DND-41 (cell line): ENCODE measurements at regions not wholly inside any gene's neighbourhood (a gene's known extent, or its start where the extent isn't known, plus 50 kb on each side); places are given as distances from the start of the nearest gene placed in this dataset.
"Not testable (repeated sequence)": the region's sequence is repeated elsewhere in the genome, so short reads cannot be mapped to it uniquely, and the experiment has no call there.

ENCODE experiments used
- ATAC-seq: fragments of 200-7000 bp; cut with Tn5 transposase; 3 replicates; pipeline ENCODE4 v1.9.1; 2021; ENCODE audit warnings: low read depth; ENCODE audit not compliant: insufficient read depth
- DNase-seq: peaks from one replicate; pipeline ENCODE4 v3.0.0-alpha.2; 2020
- H2AFZ ChIP-seq: 2 replicates; pipeline ENCODE4 v1.6.0; 2012; ENCODE audit warnings: low read depth, low read length
- H3K27ac ChIP-seq: 2 replicates; pipeline ENCODE4 v1.5.1; 2012; ENCODE audit warnings: low read length, inconsistent platforms
- H3K27me3 ChIP-seq: fragments of 200-600 bp; sonication (generic); 2 replicates; pipeline ENCODE4 v1.6.0; 2012; ENCODE audit warnings: low read length, mild to moderate bottlenecking, inconsistent platforms; ENCODE audit not compliant: insufficient read depth, poor library complexity
- H3K36me3 ChIP-seq: 2 replicates; pipeline ENCODE4 v1.5.1; 2012; ENCODE audit warnings: low read length, inconsistent platforms; ENCODE audit not compliant: insufficient read depth
- H3K4me1 ChIP-seq: 2 replicates; pipeline ENCODE4 v1.5.1; 2012; ENCODE audit warnings: mild to moderate bottlenecking, low read length; ENCODE audit not compliant: insufficient read depth
- H3K4me2 ChIP-seq: 2 replicates; pipeline ENCODE4 v1.6.0; 2012; ENCODE audit warnings: mild to moderate bottlenecking, moderate library complexity, low read length, inconsistent platforms; ENCODE audit not compliant: insufficient read depth
- H3K4me3 ChIP-seq, 2 experiments: fragments of 200-600 bp in 1 of 2; shearing (Covaris generic) in 1 of 2; 2 replicates each; pipeline ENCODE4 v1.5.1; 2012 to 2016; ENCODE audit warnings: inconsistent platforms in 2 of 2, low read length in 2 of 2, mild to moderate bottlenecking in 2 of 2, low read depth in 1 of 2, moderate library complexity in 1 of 2
- H3K79me2 ChIP-seq: 2 replicates; pipeline ENCODE4 v1.6.0; 2012; ENCODE audit warnings: low read length, inconsistent platforms; ENCODE audit not compliant: insufficient read depth
- H3K9ac ChIP-seq: 2 replicates; pipeline ENCODE4 v1.6.0; 2012; ENCODE audit warnings: low read depth, mild to moderate bottlenecking, inconsistent platforms, low read length, moderate library complexity
- H3K9me3 ChIP-seq: 2 replicates; pipeline ENCODE4 v1.5.1; 2012; ENCODE audit warnings: low read length, moderate library complexity, mild to moderate bottlenecking, inconsistent platforms; ENCODE audit not compliant: insufficient read depth, severe bottlenecking
- H4K20me1 ChIP-seq: 2 replicates; pipeline ENCODE4 v1.6.0; 2012; ENCODE audit warnings: low read length; ENCODE audit not compliant: insufficient read depth
- CTCF ChIP-seq: IDR thresholded peaks from 2 replicates; pipeline ENCODE4 v1.5.1; 2012; ENCODE audit warnings: borderline replicate concordance, low read length, moderate library complexity, mild to moderate bottlenecking; ENCODE audit not compliant: poor library complexity, severe bottlenecking; ENCODE audit errors: extremely low read depth
- EZH2 ChIP-seq: IDR thresholded peaks from 3 replicates; pipeline ENCODE4 v1.6.1; 2012; ENCODE audit warnings: borderline replicate concordance, low read depth, mild to moderate bottlenecking, moderate library complexity, low read length, inconsistent platforms; ENCODE audit not compliant: severe bottlenecking

GRCh38 chr6:94893327-94893726 is 684.0 kb upstream of the MANEA start:
- no peak for DNase-seq
- no peaks in the 10 kb centered on the region for H4K20me1 ChIP-seq
- H2AFZ ChIP-seq: no peak overlapping the region
- TF ChIP-seq CTCF: no peak
- no peak for TF ChIP-seq EZH2
- ATAC-seq: no peak
- no peaks in the 10 kb centered on the region for H3K36me3 ChIP-seq
- H3K4me3 ChIP-seq: no peak overlapping the region
- H3K4me2 ChIP-seq: no peak overlapping the region
- no peak overlapping the region for H3K9ac ChIP-seq
- H3K27me3 ChIP-seq: no peaks in the 10 kb centered on the region
- H3K9me3 ChIP-seq: no peaks in the 10 kb centered on the region
- H3K4me1 ChIP-seq: no peaks in the 10 kb centered on the region
- no peak overlapping the region for H3K27ac ChIP-seq
- no peaks in the 10 kb centered on the region for H3K79me2 ChIP-seq

GRCh38 chr6:94873819-94874218 is 703.5 kb upstream of the MANEA start:
- H4K20me1 ChIP-seq, H3K27me3 ChIP-seq, H3K36me3 ChIP-seq, H3K9me3 ChIP-seq, H3K79me2 ChIP-seq, H3K4me2 ChIP-seq, H3K27ac ChIP-seq, H3K4me3 ChIP-seq, H3K9ac ChIP-seq, ATAC-seq, H2AFZ ChIP-seq, H3K4me1 ChIP-seq, DNase-seq: not testable (repeated sequence)

GRCh38 chr6:94862112-94862511 is 715.2 kb upstream of the MANEA start:
- Histone ChIP-seq H3K9me3 (no peaks in the 10 kb centered on the region), H3K27ac (no peak overlapping the region)

GRCh38 chr6:94859924-94860323 is 717.4 kb upstream of the MANEA start:
- H3K9ac ChIP-seq: no peak overlapping the region
- DNase-seq (no peak), ATAC-seq (no peak)
- H3K27me3 ChIP-seq: no peaks in the 10 kb centered on the region
- H3K36me3 ChIP-seq: no peaks in the 10 kb centered on the region
- no peak overlapping the region for H2AFZ ChIP-seq
- no peaks in the 10 kb centered on the region for H4K20me1 ChIP-seq
- no peak overlapping the region for H3K4me2 ChIP-seq
- H3K79me2 ChIP-seq: no peaks in the 10 kb centered on the region
- no peaks in the 10 kb centered on the region for H3K4me1 ChIP-seq
- TF ChIP-seq EZH2 (no peak), CTCF (no peak)
- H3K4me3 ChIP-seq: no peak overlapping the region
- no peak overlapping the region for H3K27ac ChIP-seq
- H3K9me3 ChIP-seq: no peaks in the 10 kb centered on the region

More at GRCh38 chr6:94862112-94862511, 715.2 kb upstream of the MANEA start:
- no peaks in the 10 kb centered on the region for H4K20me1 ChIP-seq
- no peaks in the 10 kb centered on the region for H3K79me2 ChIP-seq
- H3K4me2 ChIP-seq: no peak overlapping the region
- no peak for TF ChIP-seq EZH2
- TF ChIP-seq CTCF: no peak
- H3K27me3 ChIP-seq: no peaks in the 10 kb centered on the region
- H3K4me1 ChIP-seq: no peaks in the 10 kb centered on the region
- H2AFZ ChIP-seq: no peak overlapping the region
- no peak overlapping the region for H3K9ac ChIP-seq
- no peak overlapping the region for H3K4me3 ChIP-seq
- DNase-seq: no peak
- no peaks in the 10 kb centered on the region for H3K36me3 ChIP-seq
- no peak for ATAC-seq

- H3K79me2 ChIP-seq, H2AFZ ChIP-seq, H3K27me3 ChIP-seq, H3K36me3 ChIP-seq, H3K4me2 ChIP-seq, DNase-seq, H3K9me3 ChIP-seq, ATAC-seq, H3K4me1 ChIP-seq, H3K9ac ChIP-seq, H3K4me3 ChIP-seq, H3K27ac ChIP-seq, H4K20me1 ChIP-seq: not testable (repeated sequence)
Observed at GRCh38 chr6:94856999-94857398, 720.3 kb upstream of the MANEA start.

- H3K4me3 ChIP-seq, ATAC-seq, H2AFZ ChIP-seq, H3K9ac ChIP-seq, H3K27me3 ChIP-seq, H3K36me3 ChIP-seq, DNase-seq, H3K9me3 ChIP-seq, H3K4me2 ChIP-seq, H4K20me1 ChIP-seq, H3K4me1 ChIP-seq, H3K27ac ChIP-seq, H3K79me2 ChIP-seq: not testable (repeated sequence)
Observed at GRCh38 chr6:94851329-94851728, 726.0 kb upstream of the MANEA start.
